UCSD-AML1 (cell line): ENCODE measurements at regions not wholly inside any gene's neighbourhood (a gene's known extent, or its start where the extent isn't known, plus 50 kb on each side); places are given as distances from the start of the nearest gene placed in this dataset.
"Not testable (repeated sequence)": the region's sequence is repeated elsewhere in the genome, so short reads cannot be mapped to it uniquely, and the experiment has no call there.

Source experiments
- DNase-seq: peaks from one replicate; lab custom pipeline; 2025; ENCODE audit not compliant: unreplicated experiment; lab: John Stamatoyannopoulos, UW

DNA sequence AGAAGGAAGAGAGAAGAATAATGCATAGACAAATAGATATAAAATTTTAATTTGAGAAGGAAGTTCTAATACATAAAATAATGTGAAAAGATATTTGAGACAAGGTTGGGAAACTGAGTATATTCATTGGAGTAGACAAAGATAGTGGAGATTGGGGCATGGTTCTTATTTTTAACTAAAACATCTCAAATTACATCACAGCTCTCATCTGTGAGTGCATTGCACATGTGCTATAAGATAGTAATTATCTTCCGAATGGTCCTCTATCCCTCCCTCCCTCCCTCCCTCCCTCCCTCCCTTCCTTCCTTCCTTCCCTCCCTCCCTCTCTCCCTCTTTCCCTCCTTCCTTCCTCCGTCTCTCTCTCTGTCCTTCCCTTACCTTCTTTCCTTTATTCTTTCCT, 1104.0 kb upstream of the FLRT2 start:
- no peak for DNase-seq

DNA sequence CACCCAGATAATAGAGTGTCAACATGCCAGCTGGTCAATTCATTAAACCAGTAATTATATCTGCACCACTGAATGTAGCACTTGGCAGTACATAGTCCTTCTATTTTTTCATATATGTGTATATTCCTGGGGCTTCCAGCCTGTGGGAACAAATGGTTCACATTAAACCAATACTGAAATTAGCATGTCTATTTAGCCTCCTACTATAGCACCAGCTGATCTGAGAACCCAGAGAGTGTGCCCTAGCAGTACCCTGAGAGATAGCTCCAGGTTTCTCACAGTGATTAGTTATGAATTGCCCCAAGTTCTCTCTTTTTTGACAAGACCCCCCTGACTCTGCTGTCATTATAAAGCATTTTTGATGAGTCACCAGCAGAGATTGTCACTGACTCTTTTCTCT, 1097.3 kb upstream of the FLRT2 start:
- no peak for DNase-seq

DNA sequence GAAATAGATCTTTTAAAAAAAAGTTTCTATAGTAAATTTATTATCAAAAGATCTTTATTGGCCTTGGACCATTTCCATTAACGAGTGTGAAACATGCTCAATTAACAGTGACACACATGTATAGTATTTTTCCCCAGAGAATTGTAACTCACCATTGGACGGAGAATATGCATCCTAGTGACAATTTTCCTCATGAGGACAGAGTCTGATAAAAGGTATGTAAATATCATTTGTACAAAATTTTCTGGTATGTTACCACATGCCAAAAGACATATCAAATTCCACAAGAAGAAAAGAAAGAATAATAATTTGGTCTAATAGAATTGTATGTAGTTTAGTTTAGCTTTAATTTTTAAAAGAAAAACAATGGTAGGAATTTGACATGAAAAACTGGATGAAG, 1096.0 kb upstream of the FLRT2 start:
- no peak for DNase-seq

DNA sequence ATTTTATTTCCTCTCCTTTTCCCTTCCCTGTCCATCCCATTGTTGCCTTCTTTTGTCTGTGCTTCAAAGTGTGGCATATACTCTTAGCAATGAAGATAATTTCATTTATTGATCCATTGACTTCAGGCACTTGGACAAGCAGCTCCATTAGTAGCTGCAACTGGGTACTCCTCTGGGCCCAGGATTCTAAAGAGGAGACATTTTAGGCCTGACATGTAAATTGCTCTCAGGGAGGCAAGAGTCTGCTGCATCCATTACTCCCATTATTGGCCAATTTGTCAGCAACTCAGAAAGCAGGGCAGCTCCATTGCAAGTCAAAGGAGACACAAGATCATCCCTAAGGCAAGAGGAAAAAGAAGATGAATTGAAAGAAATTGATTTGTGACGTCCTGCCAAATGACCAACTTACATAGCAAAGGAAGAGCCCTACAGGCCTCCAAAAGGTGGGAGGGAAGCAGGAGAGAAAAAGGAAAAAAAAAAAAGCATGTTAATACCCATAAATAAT, 1094.1 kb upstream of the FLRT2 start:
- DNase-seq = no peak

DNA sequence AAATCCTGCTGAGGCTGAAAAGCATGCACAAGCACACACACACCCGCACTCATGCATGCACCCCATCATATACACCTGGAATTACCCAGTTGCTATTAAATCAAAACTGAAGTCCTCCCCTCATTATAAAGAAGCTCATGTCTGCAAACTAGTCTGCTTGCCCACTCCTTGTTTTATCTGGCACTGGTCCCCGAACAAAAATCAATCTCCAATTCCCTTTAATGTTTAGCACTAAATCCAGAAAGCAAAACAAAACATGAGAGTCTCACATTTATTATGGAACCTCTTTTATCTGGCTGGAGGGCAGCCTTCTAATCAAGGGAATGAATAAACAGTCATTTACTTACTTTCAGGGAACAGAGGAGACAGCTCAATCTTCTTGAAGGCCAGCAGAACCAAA, 1093.4 kb upstream of the FLRT2 start:
- DNase-seq = no peak

DNA sequence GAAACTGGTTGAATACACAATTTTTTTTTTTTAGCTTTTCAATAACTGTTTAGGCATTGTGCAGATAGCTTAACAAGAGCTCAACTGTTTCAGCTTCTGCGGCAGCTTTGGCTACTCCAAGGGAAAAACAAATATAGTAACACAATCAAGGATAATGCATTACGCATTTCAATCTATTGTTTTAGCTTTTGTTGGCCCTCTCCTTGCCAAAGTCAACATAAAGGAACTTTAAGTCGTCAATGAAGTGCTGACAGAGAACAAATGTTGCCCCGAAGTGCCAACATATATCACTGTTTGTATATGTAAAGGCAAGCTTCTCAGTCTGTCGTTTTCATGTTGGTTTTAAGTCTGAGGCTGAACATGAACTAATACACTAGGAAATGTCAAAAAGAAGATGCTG, 1087.4 kb upstream of the FLRT2 start:
- DNase-seq = no peak

DNA sequence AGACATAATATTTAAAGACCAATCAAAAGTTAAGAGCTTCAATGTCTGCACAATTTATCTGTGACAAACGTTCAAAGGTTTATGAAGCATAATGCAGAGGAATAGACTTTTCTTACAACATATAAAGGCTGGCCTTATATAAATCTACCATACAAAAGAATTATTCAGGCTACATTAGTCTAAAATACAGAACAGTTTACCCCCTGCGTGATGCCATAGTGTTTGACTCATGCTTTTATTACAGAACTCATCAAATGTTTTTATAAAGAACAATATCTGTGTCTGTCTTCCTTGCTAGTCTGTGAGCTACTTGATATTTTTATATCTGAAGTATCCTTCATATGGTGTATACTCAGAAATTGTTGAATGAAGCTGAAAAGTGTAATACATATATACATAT, 1084.5 kb upstream of the FLRT2 start:
- no peak for DNase-seq

DNA sequence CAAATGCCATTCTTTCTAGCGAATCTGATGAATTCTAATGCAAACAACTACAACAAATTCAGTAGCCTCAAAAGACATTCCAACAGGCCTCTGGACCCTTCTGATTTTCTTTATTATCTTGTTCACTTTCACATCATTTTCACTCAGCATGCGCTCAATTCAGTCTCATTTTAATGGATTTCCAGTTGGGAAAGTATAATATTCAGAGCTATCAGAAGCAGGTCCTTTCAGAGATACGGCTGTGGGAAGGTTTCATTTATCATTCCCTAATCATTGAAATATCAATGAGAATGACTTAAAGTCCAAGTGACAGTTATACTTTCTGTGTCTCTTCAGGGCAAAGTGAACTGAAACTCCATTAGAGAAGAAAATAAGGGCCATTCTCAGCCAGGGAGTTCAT, 1083.7 kb upstream of the FLRT2 start:
- DNase-seq = no peak

DNA sequence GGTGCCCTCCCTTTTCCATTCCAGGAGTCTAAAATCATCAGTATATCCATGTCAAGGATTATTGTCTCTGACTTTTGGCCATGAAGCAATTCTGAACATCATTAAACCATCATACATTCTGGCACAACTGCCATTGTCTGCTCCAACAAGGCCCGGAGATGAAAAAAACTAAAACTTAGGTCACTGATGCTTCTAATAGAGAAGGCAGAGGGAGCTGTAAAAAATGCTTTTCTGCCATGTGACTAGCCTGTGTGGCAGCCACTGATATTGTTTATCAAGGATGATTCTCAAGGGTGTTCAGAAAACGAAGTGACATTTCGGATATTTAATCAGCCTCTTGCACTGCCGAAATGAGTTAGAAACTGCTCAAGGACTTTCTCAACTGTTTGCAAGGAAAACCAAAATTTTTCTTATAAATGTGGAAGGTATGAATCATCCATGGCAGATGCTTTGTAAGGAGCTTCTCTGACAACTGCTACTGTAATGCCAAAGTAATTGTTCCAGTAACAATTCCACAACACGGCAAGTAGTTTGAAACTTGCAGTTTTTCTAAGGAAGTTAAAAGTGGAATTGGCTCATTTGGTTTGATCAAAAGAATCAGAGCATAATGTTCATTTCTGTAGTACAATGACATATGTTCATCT, 1076.5 kb upstream of the FLRT2 start:
- DNase-seq = no peak

DNA sequence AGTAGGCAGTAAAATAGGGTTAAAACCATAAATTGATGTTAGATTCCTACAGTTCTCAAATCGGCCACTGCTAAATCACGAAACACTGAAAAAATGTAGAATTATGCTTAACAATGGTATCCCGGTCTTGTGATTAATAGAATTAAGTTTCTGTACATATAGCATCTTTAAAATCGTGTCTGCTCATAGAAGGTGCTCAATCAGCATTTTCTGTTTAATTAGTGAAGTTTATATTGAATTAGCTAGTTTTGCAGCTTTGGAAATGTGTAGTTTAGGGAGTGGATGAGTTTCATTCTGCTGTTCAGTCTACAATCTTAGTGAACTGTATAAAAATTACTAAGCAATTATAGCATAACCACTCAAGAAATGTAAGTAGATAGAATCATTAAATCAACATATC, 1075.8 kb upstream of the FLRT2 start:
- DNase-seq = no peak

DNA sequence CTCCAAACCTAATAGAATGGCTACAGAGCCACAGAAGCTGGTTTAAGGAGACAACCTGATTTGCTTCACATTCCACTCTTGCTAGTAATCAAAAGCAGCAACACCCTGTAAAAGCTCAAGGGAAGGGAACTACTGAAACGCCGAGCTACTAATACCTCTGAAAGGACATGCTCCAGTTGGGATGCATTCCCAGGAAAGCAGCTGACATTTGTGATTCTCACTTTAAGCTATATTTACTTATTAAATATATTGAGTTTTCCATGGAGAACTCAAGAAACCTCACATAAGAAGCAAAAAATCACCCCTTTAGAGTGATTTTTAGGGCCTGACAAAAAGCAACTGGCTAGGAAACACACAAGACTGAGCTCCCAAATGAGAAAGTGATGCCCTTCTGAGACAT, 1073.0 kb upstream of the FLRT2 start:
- no peak for DNase-seq

DNA sequence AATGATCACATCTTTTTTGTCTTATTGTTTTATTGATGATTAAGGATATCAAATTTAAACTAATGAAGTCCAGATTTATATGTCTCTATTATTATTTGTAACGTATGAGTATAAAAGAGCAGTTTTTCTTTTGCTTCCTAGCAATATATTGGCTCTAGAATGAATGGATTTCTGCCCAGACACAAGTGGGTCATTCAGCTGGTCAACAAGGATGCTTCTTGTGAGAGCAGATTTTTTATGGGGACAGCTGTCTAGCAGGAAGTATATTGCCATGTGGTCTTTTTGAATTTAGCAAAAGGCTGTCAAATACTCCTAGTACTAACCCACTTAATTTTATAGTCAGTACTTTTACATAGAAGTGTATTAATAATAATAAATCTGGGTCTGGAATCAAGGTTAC, 1071.1 kb upstream of the FLRT2 start:
- no peak for DNase-seq

DNA sequence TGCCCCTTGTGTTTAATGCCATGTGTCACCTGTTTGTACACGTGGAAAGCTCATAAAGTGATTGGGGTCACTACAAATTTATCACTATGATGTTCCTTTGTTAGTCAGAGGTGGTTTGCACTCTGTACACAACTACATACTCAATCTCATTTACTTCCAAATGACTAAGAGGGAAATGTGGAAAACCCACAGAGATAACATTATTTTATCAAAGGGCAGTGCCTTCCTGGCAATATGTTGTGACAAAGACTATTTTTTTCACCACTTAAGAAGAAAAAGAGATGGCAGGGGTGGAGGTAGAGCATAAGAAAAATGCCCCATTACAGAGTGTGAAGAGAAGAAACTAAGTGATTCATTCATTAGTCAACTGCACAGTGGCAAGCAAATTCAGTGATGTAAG, 1064.1 kb upstream of the FLRT2 start:
- no peak for DNase-seq

DNA sequence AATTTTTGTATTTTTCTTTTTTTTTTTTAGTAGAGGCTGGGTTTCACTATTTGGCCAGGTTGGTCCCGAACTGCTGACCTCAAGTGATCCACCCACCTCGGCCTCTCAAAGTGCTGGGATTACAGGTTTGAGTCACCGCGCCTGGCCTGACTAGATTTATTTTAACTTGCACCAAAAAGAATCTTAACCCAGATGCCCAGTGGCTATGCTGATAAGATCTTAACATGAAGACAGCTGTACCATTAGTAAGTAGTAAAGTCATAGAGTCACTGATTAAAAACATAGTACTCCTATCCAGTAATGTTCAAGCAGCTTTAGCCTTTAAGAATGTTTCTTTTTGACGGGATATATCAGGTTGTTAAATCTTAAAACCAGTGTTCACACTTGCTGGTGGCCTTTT, 1061.8 kb upstream of the FLRT2 start:
- DNase-seq = no peak

DNA sequence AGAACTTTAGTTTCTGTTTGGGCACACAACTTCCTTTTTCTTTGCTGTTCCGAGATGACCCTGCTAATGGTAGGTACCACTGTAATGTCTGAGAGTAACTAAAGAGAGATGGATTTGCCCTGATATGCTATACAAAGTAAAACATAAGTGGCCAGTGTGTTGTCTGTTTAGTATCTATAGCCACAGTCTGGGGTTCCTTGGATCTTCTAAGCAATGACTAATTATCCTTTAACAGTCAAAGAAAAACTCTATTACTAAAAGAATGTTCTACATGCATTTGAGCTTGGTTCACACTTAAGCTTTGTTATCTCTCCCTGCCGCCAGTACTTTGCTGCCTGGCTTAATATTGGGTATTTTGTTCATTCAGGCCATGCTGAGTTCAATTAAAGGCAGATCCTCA, 1051.9 kb upstream of the FLRT2 start:
- no peak for DNase-seq

DNA sequence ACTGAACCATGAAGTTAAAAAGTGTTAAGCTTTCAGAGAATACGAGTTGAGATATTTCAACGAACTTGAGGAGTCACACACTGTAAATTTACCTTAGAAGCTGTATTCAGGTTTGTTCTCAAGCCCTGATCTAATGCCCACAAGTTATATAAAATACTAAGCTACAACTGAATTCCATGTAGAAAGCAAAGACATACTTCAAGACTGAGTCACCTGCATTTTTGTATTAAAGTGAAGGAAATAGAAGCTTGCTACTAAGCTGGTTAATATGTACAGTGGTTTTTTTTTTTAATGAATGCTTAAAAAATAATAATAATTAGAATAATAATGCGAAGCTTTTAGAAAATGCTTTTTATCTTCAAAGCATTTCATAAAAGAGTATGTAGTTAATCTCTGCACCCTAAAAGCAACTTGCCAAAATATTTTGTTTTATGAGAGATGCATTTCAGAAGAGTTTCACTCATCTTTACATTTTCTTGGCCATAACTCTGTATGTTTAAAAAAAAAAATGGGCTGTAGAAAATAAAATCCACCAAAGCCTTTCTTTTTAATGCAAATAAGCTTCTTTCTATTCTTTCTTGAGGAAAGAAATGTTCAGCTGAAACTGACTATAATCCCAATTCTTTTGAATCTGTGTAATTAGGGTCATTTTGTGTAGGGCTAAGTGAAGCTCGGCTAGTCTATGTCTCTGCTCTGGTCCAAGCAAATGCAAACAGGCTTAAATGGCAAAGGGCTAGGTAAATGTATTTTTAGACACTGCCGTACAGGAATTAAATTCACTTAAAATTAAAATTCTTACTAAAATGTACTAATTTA, 1047.5 kb upstream of the FLRT2 start:
- DNase-seq = no peak

DNA sequence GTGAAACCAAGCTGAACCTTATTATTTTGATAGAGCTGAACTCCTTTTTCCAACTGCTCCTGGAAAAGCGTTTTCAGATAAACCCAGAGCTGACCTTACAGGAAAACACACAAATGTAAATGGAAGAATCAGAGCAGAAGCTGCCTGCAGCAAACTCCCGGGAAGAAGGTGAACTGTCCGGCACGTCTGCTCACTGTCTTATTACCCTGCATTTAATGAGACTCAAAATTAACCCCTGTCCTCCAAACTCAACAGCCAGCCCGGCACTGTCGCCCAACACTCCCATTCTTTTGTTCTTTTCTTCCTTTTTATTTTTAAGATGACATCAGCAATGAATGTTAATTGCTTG, 1046.9 kb upstream of the FLRT2 start:
- DNase-seq = no peak

DNA sequence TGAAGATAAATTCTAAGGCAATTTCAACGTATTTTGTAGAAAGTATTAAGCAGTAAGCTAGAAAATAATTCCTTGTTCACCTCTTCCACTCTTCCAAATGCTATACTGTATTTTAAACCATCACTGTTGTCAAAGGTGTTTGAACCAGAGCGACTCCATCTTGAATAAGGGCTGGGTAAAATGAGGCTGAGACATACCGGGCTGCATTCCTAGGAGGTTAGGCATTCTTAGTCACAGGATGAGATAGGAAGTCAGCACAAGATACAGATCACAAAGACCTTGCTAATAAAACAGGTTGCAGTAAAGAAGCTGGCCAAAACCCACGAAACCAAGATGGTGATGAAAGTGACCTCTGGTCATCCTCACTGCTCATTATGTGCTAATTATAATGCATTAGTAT, 1045.7 kb upstream of the FLRT2 start:
- DNase-seq = not testable (repeated sequence)

DNA sequence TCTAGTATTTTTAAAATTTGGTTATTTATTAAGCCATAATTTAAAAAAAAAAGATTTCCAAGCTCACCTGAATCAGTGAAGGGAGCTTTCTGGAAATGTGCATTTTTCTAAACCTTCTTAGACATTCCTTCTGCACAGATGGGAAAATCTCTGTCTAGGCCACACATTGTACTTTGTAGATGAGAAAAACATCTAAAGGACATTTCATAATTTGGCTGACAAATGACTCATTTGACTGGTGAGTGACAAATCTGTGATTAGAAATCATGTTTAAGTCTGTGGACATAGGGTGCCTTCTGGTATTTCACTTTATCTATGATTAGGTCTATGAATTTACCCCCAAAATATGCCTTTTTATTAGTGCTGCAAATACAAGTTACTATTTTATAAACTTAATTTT, 1044.9 kb upstream of the FLRT2 start:
- no peak for DNase-seq

DNA sequence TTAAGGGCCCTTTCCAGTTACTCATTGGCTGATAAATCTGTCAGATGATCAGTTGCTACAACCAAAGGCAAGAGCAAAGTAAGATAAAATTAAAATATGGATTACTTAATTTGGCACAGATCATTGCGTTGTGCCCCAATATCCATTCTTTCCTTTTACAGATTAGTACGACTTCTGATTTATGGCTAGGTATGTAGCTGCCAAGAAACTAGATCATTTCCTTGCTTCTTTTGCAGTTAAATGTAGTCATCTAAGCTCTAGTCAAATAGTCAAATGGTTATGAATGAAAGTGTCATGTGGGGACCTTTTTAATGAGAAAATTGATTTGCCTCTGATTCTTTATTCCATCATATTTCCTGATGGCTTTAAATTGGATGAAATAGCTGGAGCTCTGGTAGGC, 1039.9 kb upstream of the FLRT2 start:
- DNase-seq = no peak

DNA sequence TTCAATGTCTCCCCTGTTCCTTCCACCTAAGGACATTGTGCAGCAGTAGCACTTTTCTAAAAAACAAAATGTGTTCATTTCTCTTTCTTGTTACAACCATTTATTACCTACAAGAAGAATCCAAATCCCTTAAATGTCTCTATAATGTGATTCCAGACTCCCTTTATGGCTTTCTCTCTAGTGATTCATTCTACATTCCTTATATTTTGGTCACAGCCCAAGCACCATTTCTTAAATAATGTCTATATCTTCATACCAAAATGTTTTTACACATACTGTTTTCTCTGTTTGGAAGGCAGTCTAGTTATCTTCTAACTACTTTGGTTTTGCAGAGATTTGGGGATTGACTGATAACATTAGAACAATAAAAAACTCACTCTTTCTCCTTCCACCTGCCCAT, 1037.3 kb upstream of the FLRT2 start:
- DNase-seq = no peak

DNA sequence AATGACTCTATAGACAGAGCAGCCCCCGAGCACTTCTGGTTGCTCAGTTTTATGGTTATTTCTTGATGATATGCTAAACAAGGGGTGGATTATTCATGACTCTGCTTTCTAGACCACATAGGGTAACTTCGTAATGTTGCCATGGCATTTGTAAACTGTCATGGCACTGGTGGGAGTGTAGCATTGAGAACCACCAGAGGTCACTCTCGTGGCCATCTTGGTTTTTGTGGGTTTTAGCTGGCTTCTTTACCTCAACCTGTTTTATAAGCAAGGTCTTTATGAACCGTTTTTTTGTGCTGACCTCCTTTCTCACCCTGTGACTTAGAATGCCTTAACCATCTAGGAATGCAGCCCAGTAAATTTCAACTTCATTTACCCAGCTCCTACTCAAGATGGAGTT, 1036.2 kb upstream of the FLRT2 start:
- DNase-seq = no peak

DNA sequence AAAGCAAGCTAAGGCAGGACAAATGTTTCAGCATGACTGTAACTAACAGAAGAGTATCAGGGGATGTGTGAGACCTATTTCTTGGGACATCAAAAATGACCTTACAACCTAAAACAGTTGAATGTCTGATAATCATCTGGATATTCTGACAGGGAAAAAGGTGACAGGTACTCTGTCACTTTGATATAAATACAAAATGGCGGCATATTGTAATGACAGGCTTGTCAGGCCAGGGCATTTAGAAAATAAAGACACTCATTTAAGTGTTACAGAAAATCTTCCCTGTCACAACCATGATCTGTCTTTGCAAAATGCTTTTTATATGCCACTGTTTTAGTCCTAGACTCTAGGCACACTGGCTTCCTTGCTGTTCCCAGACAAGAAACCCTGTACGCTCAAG, 1033.3 kb upstream of the FLRT2 start:
- DNase-seq = no peak
